Cardiac muscle cell (in vitro differentiated cells and primary cell): ENCODE measurements at regions not wholly inside any gene's neighbourhood (a gene's known extent, or its start where the extent isn't known, plus 50 kb on each side); places are given as distances from the start of the nearest gene placed in this dataset.

Source experiments
- DNase-seq, 2 donors: peaks; one replicate each; pipeline versions ENCODE4 v3.0.0 to v3.0.0-alpha.2; 2010 to 2017; ENCODE audit warnings: low read depth in 1 of 2, low spot score in 1 of 2
- H3K27ac ChIP-seq: fragments of 200-600 bp; sonication (generic); 2 replicates; pipeline ENCODE4 v1.5.1; 2016
- H3K27me3 ChIP-seq: fragments of 200-600 bp; sonication (generic); 2 replicates; pipeline ENCODE4 v1.6.0; 2016; ENCODE audit warnings: control low read depth
- H3K36me3 ChIP-seq: fragments of 200-600 bp; sonication (generic); 2 replicates; pipeline ENCODE4 v1.5.1; 2016; ENCODE audit warnings: control low read depth
- H3K4me1 ChIP-seq: fragments of 200-600 bp; sonication (generic); 2 replicates; pipeline ENCODE4 v1.8.1; 2017; ENCODE audit warnings: low read depth, mild to moderate bottlenecking, mixed run types
- H3K4me3 ChIP-seq: fragments of 200-600 bp; sonication (generic); 2 replicates; pipeline ENCODE4 v1.5.1; 2016; ENCODE audit warnings: mild to moderate bottlenecking
- H3K9me3 ChIP-seq: fragments of 200-600 bp; sonication (generic); 2 replicates; pipeline ENCODE4 v1.5.1; 2017; ENCODE audit warnings: low read depth, mild to moderate bottlenecking, control low read depth
- CTCF ChIP-seq: IDR thresholded peaks from 2 replicates; pipeline ENCODE4 v1.5.1; 2012; ENCODE audit warnings: low read depth, mild to moderate bottlenecking, low read length

GRCh38 chr18:68085251-68085650 is 568.7 kb upstream of the DSEL start:
- no peak for TF ChIP-seq CTCF
- H3K9me3 ChIP-seq = no peaks in the 10 kb centered on the region
- no peak overlapping the region for H3K4me3 ChIP-seq
- no peaks in the 10 kb centered on the region for H3K27me3 ChIP-seq
- H3K4me1 ChIP-seq = no peaks in the 10 kb centered on the region
- no peak for DNase-seq
- H3K36me3 ChIP-seq = no peaks in the 10 kb centered on the region
- no peak overlapping the region for H3K27ac ChIP-seq

- TF ChIP-seq CTCF = no peak
- Histone ChIP-seq H3K4me1 (no peaks in the 10 kb centered on the region), H3K27ac (no peak overlapping the region), H3K4me3 (no peak overlapping the region), H3K9me3 (no peaks in the 10 kb centered on the region), H3K27me3 (no peaks in the 10 kb centered on the region), H3K36me3 (no peaks in the 10 kb centered on the region)
- peak in 1 of 2 donors; percentile 27 for DNase-seq
Observed at GRCh38 chr18:68083776-68084175, 567.3 kb upstream of the DSEL start.

- Histone ChIP-seq H3K36me3 (no peaks in the 10 kb centered on the region), H3K4me1 (no peaks in the 10 kb centered on the region), H3K9me3 (no peaks in the 10 kb centered on the region), H3K27me3 (no peaks in the 10 kb centered on the region), H3K27ac (no peak overlapping the region), H3K4me3 (no peak overlapping the region)
- peak in 1 of 2 donors; percentile 64 for DNase-seq
- no peak for TF ChIP-seq CTCF
Observed at GRCh38 chr18:68083131-68083530, 566.6 kb upstream of the DSEL start.

- H3K9me3 ChIP-seq = no peaks in the 10 kb centered on the region
- H3K36me3 ChIP-seq = no peaks in the 10 kb centered on the region
- H3K4me1 ChIP-seq = no peaks in the 10 kb centered on the region
- H3K4me3 ChIP-seq = no peak overlapping the region
- no peak overlapping the region for H3K27ac ChIP-seq
- no peaks in the 10 kb centered on the region for H3K27me3 ChIP-seq
- no peak for DNase-seq
- no peak for TF ChIP-seq CTCF
Observed at GRCh38 chr18:68072744-68073143, 556.2 kb upstream of the DSEL start.

- Histone ChIP-seq H3K4me3 (no peak overlapping the region), H3K27ac (no peak overlapping the region), H3K36me3 (no peaks in the 10 kb centered on the region), H3K27me3 (no peaks in the 10 kb centered on the region), H3K4me1 (no peaks in the 10 kb centered on the region), H3K9me3 (no peaks in the 10 kb centered on the region)
- TF ChIP-seq CTCF = no peak
- DNase-seq = no peak
Observed at GRCh38 chr18:68060871-68061270, 544.4 kb upstream of the DSEL start.

GRCh38 chr18:68056936-68057335 is 540.4 kb upstream of the DSEL start:
- no peaks in the 10 kb centered on the region for H3K9me3 ChIP-seq
- no peaks in the 10 kb centered on the region for H3K36me3 ChIP-seq
- peak in 1 of 2 donors; percentile 25 for DNase-seq
- no peak overlapping the region for H3K27ac ChIP-seq
- no peak for TF ChIP-seq CTCF
- no peaks in the 10 kb centered on the region for H3K4me1 ChIP-seq
- H3K4me3 ChIP-seq = no peak overlapping the region
- H3K27me3 ChIP-seq = no peaks in the 10 kb centered on the region
